ENCODE measurements at regions not wholly inside any gene's neighbourhood (a gene's known extent, or its start where the extent isn't known, plus 50 kb on each side); places are given as distances from the start of the nearest gene placed in this dataset.
"Not testable (repeated sequence)": the region's sequence is repeated elsewhere in the genome, so short reads cannot be mapped to it uniquely, and the experiment has no call there.

DNA sequence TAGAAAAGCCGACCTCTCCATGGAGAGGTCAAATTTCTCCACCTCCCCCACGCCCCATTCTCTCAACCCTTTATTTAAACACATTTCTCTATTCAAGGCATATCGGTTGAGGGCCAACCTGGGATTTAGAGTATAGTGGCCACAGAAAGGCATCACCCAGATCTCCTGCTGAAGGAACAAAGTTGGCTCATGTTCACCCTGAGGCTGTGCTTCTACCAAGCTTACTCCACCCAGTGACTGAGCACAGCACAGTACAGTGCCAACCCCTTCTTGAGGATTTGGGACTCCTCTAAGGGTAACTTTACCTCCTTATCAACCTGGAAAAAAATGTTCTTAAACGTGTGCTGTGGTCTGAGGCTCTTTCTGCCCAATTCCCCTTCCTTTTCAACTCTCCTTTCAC is 94.0 kb downstream of the CMC2 start:
- Histone ChIP-seq H3K36me3 (ENCODE audit: control insufficient read depth, insufficient read depth, low read length) (no peaks in the 10 kb centered on the region), H3K9me3 (ENCODE audit: control insufficient read depth, insufficient read depth, low read depth, low read length) (no peaks in the 10 kb centered on the region), H3K4me1 (ENCODE audit: control insufficient read depth, extremely low read depth, insufficient read depth, low read length) (no peaks in the 10 kb centered on the region), H4K20me1 (ENCODE audit: control insufficient read depth, extremely low read depth, insufficient read depth, low read length) (no peaks in the 10 kb centered on the region), H2AFZ (ENCODE audit: low read length) (no peak overlapping the region), H3K9ac (ENCODE audit: insufficient read depth, low read length) (no peak overlapping the region), H3K4me3 (replicated peaks in 1 of 4; ENCODE audit: control extremely low read depth in 1 of 4, insufficient read depth in 1 of 4, low read depth in 3 of 4, low read length in 4 of 4) (no peak overlapping the region), H3K27me3 (ENCODE audit: control insufficient read depth, insufficient read depth, low read length) (no peaks in the 10 kb centered on the region), H3K27ac (ENCODE audit: insufficient read depth, low read length) (no peak overlapping the region), H3K79me2 (ENCODE audit: control insufficient read depth, insufficient read depth, low read length) (no peaks in the 10 kb centered on the region), H3K4me2 (ENCODE audit: extremely low read depth, insufficient read depth, low read length) (no peak overlapping the region)
- no peak for DNase-seq (ENCODE audit: low read depth in 2 of 2)
- TF ChIP-seq, protein P1, sequence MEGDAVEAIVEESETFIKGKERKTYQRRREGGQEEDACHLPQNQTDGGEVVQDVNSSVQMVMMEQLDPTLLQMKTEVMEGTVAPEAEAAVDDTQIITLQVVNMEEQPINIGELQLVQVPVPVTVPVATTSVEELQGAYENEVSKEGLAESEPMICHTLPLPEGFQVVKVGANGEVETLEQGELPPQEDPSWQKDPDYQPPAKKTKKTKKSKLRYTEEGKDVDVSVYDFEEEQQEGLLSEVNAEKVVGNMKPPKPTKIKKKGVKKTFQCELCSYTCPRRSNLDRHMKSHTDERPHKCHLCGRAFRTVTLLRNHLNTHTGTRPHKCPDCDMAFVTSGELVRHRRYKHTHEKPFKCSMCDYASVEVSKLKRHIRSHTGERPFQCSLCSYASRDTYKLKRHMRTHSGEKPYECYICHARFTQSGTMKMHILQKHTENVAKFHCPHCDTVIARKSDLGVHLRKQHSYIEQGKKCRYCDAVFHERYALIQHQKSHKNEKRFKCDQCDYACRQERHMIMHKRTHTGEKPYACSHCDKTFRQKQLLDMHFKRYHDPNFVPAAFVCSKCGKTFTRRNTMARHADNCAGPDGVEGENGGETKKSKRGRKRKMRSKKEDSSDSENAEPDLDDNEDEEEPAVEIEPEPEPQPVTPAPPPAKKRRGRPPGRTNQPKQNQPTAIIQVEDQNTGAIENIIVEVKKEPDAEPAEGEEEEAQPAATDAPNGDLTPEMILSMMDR (conservative IDR thresholded peaks at IDR 0.05 in 1 of 2, IDR thresholded peaks at IDR 0.05 in 1 of 2; ENCODE audit: low read depth in 1 of 2, low read length in 2 of 2), result no peak
- no peak for TF ChIP-seq EZH2 (IDR thresholded peaks at IDR 0.05; ENCODE audit: low read length, missing control alignments)

DNA sequence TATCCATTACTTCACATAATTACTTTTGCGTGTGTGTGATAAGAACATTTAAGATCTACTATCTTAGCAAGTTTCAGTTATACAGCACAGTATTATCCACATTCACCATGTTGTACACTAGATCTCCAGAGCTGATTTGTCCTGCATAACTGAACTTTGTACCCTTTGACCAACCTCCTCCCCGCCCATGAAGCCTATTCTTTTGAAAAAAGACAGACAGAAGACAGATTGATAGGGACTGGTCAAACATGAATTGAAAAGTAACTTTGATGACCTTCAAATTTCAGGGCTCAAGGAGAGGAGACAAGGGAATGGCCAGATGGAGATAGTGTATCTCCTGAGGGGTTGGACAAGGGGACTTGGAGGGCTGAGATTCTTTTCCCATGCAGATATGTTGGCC is 96.3 kb downstream of the CMC2 start:
- Histone ChIP-seq H2AFZ (ENCODE audit: low read length) (no peak overlapping the region), H3K4me1 (ENCODE audit: control insufficient read depth, extremely low read depth, insufficient read depth, low read length) (no peaks in the 10 kb centered on the region), H4K20me1 (ENCODE audit: control insufficient read depth, extremely low read depth, insufficient read depth, low read length) (no peaks in the 10 kb centered on the region), H3K36me3 (ENCODE audit: control insufficient read depth, insufficient read depth, low read length) (no peaks in the 10 kb centered on the region), H3K9ac (ENCODE audit: insufficient read depth, low read length) (no peak overlapping the region), H3K9me3 (ENCODE audit: control insufficient read depth, insufficient read depth, low read depth, low read length) (no peaks in the 10 kb centered on the region), H3K27me3 (ENCODE audit: control insufficient read depth, insufficient read depth, low read length) (no peaks in the 10 kb centered on the region), H3K4me3 (replicated peaks in 1 of 4; ENCODE audit: control extremely low read depth in 1 of 4, insufficient read depth in 1 of 4, low read depth in 3 of 4, low read length in 4 of 4) (no peak overlapping the region), H3K27ac (ENCODE audit: insufficient read depth, low read length) (no peak overlapping the region), H3K79me2 (ENCODE audit: control insufficient read depth, insufficient read depth, low read length) (no peaks in the 10 kb centered on the region), H3K4me2 (ENCODE audit: extremely low read depth, insufficient read depth, low read length) (no peak overlapping the region)
- DNase-seq (ENCODE audit: low read depth in 2 of 2), result no peak
- TF ChIP-seq EZH2 (IDR thresholded peaks at IDR 0.05; ENCODE audit: low read length, missing control alignments), result no peak
- TF ChIP-seq, protein P1 (conservative IDR thresholded peaks at IDR 0.05 in 1 of 2, IDR thresholded peaks at IDR 0.05 in 1 of 2; ENCODE audit: low read depth in 1 of 2, low read length in 2 of 2), result no peak

DNA sequence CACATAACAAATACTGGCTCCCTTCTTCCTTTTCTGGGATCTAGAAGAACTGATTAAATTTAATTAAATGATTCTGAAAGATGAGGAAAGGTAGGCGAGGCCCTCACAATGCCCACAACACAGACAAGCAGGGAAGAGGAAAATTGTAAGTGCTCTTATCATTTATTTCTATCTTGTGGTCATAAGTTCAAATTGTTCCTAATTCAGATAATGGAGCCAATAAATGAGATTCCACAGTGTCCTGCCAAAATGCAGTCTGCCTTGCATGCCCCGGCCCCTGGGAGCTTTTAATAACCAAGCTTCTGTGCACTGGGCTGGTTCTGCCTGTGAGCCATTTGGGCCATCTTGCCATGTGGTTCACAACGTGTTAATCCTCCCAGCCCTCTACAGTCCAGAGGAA is 97.0 kb downstream of the CMC2 start:
- no peaks in the 10 kb centered on the region for H3K36me3 ChIP-seq (ENCODE audit: control insufficient read depth, insufficient read depth, low read length)
- H3K4me1 ChIP-seq (ENCODE audit: control insufficient read depth, extremely low read depth, insufficient read depth, low read length), result no peaks in the 10 kb centered on the region
- H4K20me1 ChIP-seq (ENCODE audit: control insufficient read depth, extremely low read depth, insufficient read depth, low read length), result no peaks in the 10 kb centered on the region
- no peak overlapping the region for H3K4me2 ChIP-seq (ENCODE audit: extremely low read depth, insufficient read depth, low read length)
- no peaks in the 10 kb centered on the region for H3K79me2 ChIP-seq (ENCODE audit: control insufficient read depth, insufficient read depth, low read length)
- no peak overlapping the region for H3K9ac ChIP-seq (ENCODE audit: insufficient read depth, low read length)
- no peak overlapping the region for H3K4me3 ChIP-seq (replicated peaks in 1 of 4; ENCODE audit: control extremely low read depth in 1 of 4, insufficient read depth in 1 of 4, low read depth in 3 of 4, low read length in 4 of 4)
- H3K27ac ChIP-seq (ENCODE audit: insufficient read depth, low read length), result no peak overlapping the region
- H3K27me3 ChIP-seq (ENCODE audit: control insufficient read depth, insufficient read depth, low read length), result no peaks in the 10 kb centered on the region
- H2AFZ ChIP-seq (ENCODE audit: low read length), result no peak overlapping the region
- no peak for TF ChIP-seq EZH2 (IDR thresholded peaks at IDR 0.05; ENCODE audit: low read length, missing control alignments)
- TF ChIP-seq, protein P1 (conservative IDR thresholded peaks at IDR 0.05 in 1 of 2, IDR thresholded peaks at IDR 0.05 in 1 of 2; ENCODE audit: low read depth in 1 of 2, low read length in 2 of 2), result no peak
- no peaks in the 10 kb centered on the region for H3K9me3 ChIP-seq (ENCODE audit: control insufficient read depth, insufficient read depth, low read depth, low read length)
- DNase-seq (ENCODE audit: low read depth in 2 of 2), result no peak

DNA sequence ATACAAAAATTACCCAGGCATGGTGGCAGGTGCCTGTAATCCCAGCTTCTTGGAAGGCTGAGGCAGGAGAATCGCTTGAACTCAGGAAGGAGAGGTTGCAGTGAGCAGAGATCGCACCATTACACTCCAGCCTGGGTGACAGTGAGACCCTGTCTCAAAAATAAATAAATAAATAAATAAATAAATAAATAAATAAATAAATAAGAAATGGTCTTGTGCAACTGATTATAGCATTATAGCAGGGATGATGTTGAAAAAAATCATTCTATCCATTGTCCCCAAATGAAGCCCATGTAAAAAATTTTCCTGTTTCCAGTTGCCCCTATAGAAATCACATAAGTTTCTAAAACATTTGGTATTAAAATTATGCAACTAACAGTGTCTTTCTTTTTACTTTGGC is 100.5 kb downstream of the CMC2 start:
- not testable (repeated sequence) for H3K36me3 ChIP-seq (ENCODE audit: control insufficient read depth, insufficient read depth, low read length); H3K4me2 ChIP-seq (ENCODE audit: extremely low read depth, insufficient read depth, low read length); H4K20me1 ChIP-seq (ENCODE audit: control insufficient read depth, extremely low read depth, insufficient read depth, low read length); H3K27ac ChIP-seq (ENCODE audit: insufficient read depth, low read length); H3K79me2 ChIP-seq (ENCODE audit: control insufficient read depth, insufficient read depth, low read length); H3K27me3 ChIP-seq (ENCODE audit: control insufficient read depth, insufficient read depth, low read length); H3K4me1 ChIP-seq (ENCODE audit: control insufficient read depth, extremely low read depth, insufficient read depth, low read length); H3K9ac ChIP-seq (ENCODE audit: insufficient read depth, low read length); H3K4me3 ChIP-seq (replicated peaks in 1 of 4; ENCODE audit: control extremely low read depth in 1 of 4, insufficient read depth in 1 of 4, low read depth in 3 of 4, low read length in 4 of 4); DNase-seq (ENCODE audit: low read depth in 2 of 2); H3K9me3 ChIP-seq (ENCODE audit: control insufficient read depth, insufficient read depth, low read depth, low read length); H2AFZ ChIP-seq (ENCODE audit: low read length)

Measured in fibroblast of lung (primary cell).